ENCODE measurements at regions not wholly inside any gene's neighbourhood (a gene's known extent, or its start where the extent isn't known, plus 50 kb on each side); places are given as distances from the start of the nearest gene placed in this dataset.
"Not testable (repeated sequence)": the region's sequence is repeated elsewhere in the genome, so short reads cannot be mapped to it uniquely, and the experiment has no call there.

- DNase-seq: no peak
- in situ Hi-C loops (cut with MboI; ENCODE audit: low pct_unique_long_range_greater_than_20kb, low sequenced_read_pairs): no loop called here
These were observed 124.2 kb upstream of the MEX3C start for GRCh38 chr18:51321696-51322095.

- DNase-seq: no peak
- in situ Hi-C loops (cut with MboI; ENCODE audit: low pct_unique_long_range_greater_than_20kb, low sequenced_read_pairs): no loop called here
These were observed 126.5 kb upstream of the MEX3C start for GRCh38 chr18:51323961-51324360.

- in situ Hi-C loops (cut with MboI; ENCODE audit: low pct_unique_long_range_greater_than_20kb, low sequenced_read_pairs): no loop called here
- no peak for DNase-seq
These were observed 132.7 kb upstream of the MEX3C start for GRCh38 chr18:51330148-51330547.

GRCh38 chr18:51330739-51331138 is 133.3 kb upstream of the MEX3C start:
- in situ Hi-C loops (cut with MboI; ENCODE audit: low pct_unique_long_range_greater_than_20kb, low sequenced_read_pairs): no loop called here

GRCh38 chr18:51337406-51337805 is 139.9 kb upstream of the MEX3C start:
- in situ Hi-C loops (cut with MboI; ENCODE audit: low pct_unique_long_range_greater_than_20kb, low sequenced_read_pairs): no loop called here
- DNase-seq: no peak

More at GRCh38 chr18:51330739-51331138, 133.3 kb upstream of the MEX3C start:
- DNase-seq: no peak

- no peak for DNase-seq
- in situ Hi-C loops (cut with MboI; ENCODE audit: low pct_unique_long_range_greater_than_20kb, low sequenced_read_pairs): no loop called here
These were observed 142.4 kb upstream of the MEX3C start for GRCh38 chr18:51339856-51340255.

GRCh38 chr18:51340332-51340731 is 142.9 kb upstream of the MEX3C start:
- in situ Hi-C loops (cut with MboI; ENCODE audit: low pct_unique_long_range_greater_than_20kb, low sequenced_read_pairs): no loop called here
- DNase-seq: no peak

- in situ Hi-C loops (cut with MboI; ENCODE audit: low pct_unique_long_range_greater_than_20kb, low sequenced_read_pairs): no loop called here
These were observed 145.3 kb upstream of the MEX3C start for GRCh38 chr18:51342815-51343214.

GRCh38 chr18:51345848-51346391 is 148.4 kb upstream of the MEX3C start:
- in situ Hi-C loops (cut with MboI; ENCODE audit: low pct_unique_long_range_greater_than_20kb, low sequenced_read_pairs): no loop called here

More at GRCh38 chr18:51342815-51343214, 145.3 kb upstream of the MEX3C start:
- no peak for DNase-seq

GRCh38 chr18:51346404-51346803 is 148.9 kb upstream of the MEX3C start:
- in situ Hi-C loops (cut with MboI; ENCODE audit: low pct_unique_long_range_greater_than_20kb, low sequenced_read_pairs): no loop called here
- no peak for DNase-seq

More at GRCh38 chr18:51345848-51346391, 148.4 kb upstream of the MEX3C start:
- DNase-seq: no peak

GRCh38 chr18:51350081-51350480 is 152.6 kb upstream of the MEX3C start:
- in situ Hi-C loops (cut with MboI; ENCODE audit: low pct_unique_long_range_greater_than_20kb, low sequenced_read_pairs): loop anchor here (25.0 kb wide), 1 partner anchor 238 kb away; no protein-coding TSS in a partner anchor
- DNase-seq: no peak

- DNase-seq: no peak
- in situ Hi-C loops (cut with MboI; ENCODE audit: low pct_unique_long_range_greater_than_20kb, low sequenced_read_pairs): loop anchor here (25.0 kb wide), 1 partner anchor 244 kb away; no protein-coding TSS in a partner anchor
These were observed 158.4 kb upstream of the MEX3C start for GRCh38 chr18:51355841-51356240.

- in situ Hi-C loops (cut with MboI; ENCODE audit: low pct_unique_long_range_greater_than_20kb, low sequenced_read_pairs): loop anchor here (25.0 kb wide), 1 partner anchor 248 kb away; no protein-coding TSS in a partner anchor
- DNase-seq: not testable (repeated sequence)
These were observed 162.8 kb upstream of the MEX3C start for GRCh38 chr18:51360301-51360700.

GRCh38 chr18:51361130-51361860 is 163.8 kb upstream of the MEX3C start:
- in situ Hi-C loops (cut with MboI; ENCODE audit: low pct_unique_long_range_greater_than_20kb, low sequenced_read_pairs): loop anchor here (25.0 kb wide), 1 partner anchor 249 kb away; no protein-coding TSS in a partner anchor
- peak; percentile 36 for DNase-seq

GRCh38 chr18:51363384-51363783 is 165.9 kb upstream of the MEX3C start:
- in situ Hi-C loops (cut with MboI; ENCODE audit: low pct_unique_long_range_greater_than_20kb, low sequenced_read_pairs): loop anchor here (25.0 kb wide), 1 partner anchor 251 kb away; no protein-coding TSS in a partner anchor
- no peak for DNase-seq

- DNase-seq: no peak
- in situ Hi-C loops (cut with MboI; ENCODE audit: low pct_unique_long_range_greater_than_20kb, low sequenced_read_pairs): loop anchor here (25.0 kb wide), 1 partner anchor 259 kb away; no protein-coding TSS in a partner anchor
These were observed 173.5 kb upstream of the MEX3C start for GRCh38 chr18:51370996-51371395.

- DNase-seq: no peak
- in situ Hi-C loops (cut with MboI; ENCODE audit: low pct_unique_long_range_greater_than_20kb, low sequenced_read_pairs): loop anchor here (25.0 kb wide), 1 partner anchor 260 kb away; no protein-coding TSS in a partner anchor
These were observed 174.4 kb upstream of the MEX3C start for GRCh38 chr18:51371929-51372328.

GRCh38 chr18:51382081-51382480 is 184.6 kb upstream of the MEX3C start:
- DNase-seq: no peak
- in situ Hi-C loops (cut with MboI; ENCODE audit: low pct_unique_long_range_greater_than_20kb, low sequenced_read_pairs): no loop called here

- in situ Hi-C loops (cut with MboI; ENCODE audit: low pct_unique_long_range_greater_than_20kb, low sequenced_read_pairs): no loop called here
These were observed 185.6 kb upstream of the MEX3C start for GRCh38 chr18:51383116-51383515.

GRCh38 chr18:51383711-51384110 is 186.2 kb upstream of the MEX3C start:
- in situ Hi-C loops (cut with MboI; ENCODE audit: low pct_unique_long_range_greater_than_20kb, low sequenced_read_pairs): no loop called here
- DNase-seq: no peak

More at GRCh38 chr18:51383116-51383515, 185.6 kb upstream of the MEX3C start:
- DNase-seq: no peak
